ENCODE measurements at regions not wholly inside any gene's neighbourhood (a gene's known extent, or its start where the extent isn't known, plus 50 kb on each side); places are given as distances from the start of the nearest gene placed in this dataset.

GRCh38 chr2:201953396-201953795 is 80.3 kb upstream of the FZD7 start:
- TF ChIP-seq, protein P1, sequence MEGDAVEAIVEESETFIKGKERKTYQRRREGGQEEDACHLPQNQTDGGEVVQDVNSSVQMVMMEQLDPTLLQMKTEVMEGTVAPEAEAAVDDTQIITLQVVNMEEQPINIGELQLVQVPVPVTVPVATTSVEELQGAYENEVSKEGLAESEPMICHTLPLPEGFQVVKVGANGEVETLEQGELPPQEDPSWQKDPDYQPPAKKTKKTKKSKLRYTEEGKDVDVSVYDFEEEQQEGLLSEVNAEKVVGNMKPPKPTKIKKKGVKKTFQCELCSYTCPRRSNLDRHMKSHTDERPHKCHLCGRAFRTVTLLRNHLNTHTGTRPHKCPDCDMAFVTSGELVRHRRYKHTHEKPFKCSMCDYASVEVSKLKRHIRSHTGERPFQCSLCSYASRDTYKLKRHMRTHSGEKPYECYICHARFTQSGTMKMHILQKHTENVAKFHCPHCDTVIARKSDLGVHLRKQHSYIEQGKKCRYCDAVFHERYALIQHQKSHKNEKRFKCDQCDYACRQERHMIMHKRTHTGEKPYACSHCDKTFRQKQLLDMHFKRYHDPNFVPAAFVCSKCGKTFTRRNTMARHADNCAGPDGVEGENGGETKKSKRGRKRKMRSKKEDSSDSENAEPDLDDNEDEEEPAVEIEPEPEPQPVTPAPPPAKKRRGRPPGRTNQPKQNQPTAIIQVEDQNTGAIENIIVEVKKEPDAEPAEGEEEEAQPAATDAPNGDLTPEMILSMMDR (IDR thresholded peaks at IDR 0.05; ENCODE audit: unreplicated experiment in 3 of 3), result no peak
- H3K27me3 Mint-ChIP-seq (ENCODE audit: low read depth), result peaks cover 28% of the 10 kb centered on the region
- no peak overlapping the region for H3K27ac Mint-ChIP-seq
- peaks cover 36% of the 10 kb centered on the region for H3K4me1 Mint-ChIP-seq
- no peaks in the 10 kb centered on the region for H3K9me3 Mint-ChIP-seq
- no peaks in the 10 kb centered on the region for H3K36me3 Mint-ChIP-seq (ENCODE audit: low read depth)
- H3K4me3 Mint-ChIP-seq, result no peak overlapping the region

- Mint-ChIP-seq H3K27ac (no peak overlapping the region), H3K36me3 (ENCODE audit: low read depth) (no peaks in the 10 kb centered on the region), H3K4me3 (no peak overlapping the region), H3K9me3 (no peaks in the 10 kb centered on the region), H3K4me1 (peaks cover 36% of the 10 kb centered on the region), H3K27me3 (ENCODE audit: low read depth) (peaks cover 25% of the 10 kb centered on the region)
- TF ChIP-seq, protein P1 (IDR thresholded peaks at IDR 0.05; ENCODE audit: unreplicated experiment in 3 of 3), result no peak
These were observed 79.8 kb upstream of the FZD7 start for GRCh38 chr2:201953880-201954279.

GRCh38 chr2:201955231-201955630 is 78.4 kb upstream of the FZD7 start:
- H3K9me3 Mint-ChIP-seq, result no peaks in the 10 kb centered on the region
- H3K36me3 Mint-ChIP-seq (ENCODE audit: low read depth), result no peaks in the 10 kb centered on the region
- TF ChIP-seq, protein P1 (IDR thresholded peaks at IDR 0.05; ENCODE audit: unreplicated experiment in 3 of 3), result no peak
- no peak overlapping the region for H3K4me3 Mint-ChIP-seq
- H3K27ac Mint-ChIP-seq, result no peak overlapping the region
- peaks cover 20% of the 10 kb centered on the region for H3K27me3 Mint-ChIP-seq (ENCODE audit: low read depth)
- peaks cover 28% of the 10 kb centered on the region for H3K4me1 Mint-ChIP-seq

GRCh38 chr2:201955702-201956141 is 77.9 kb upstream of the FZD7 start:
- Mint-ChIP-seq H3K4me3 (no peak overlapping the region), H3K4me1 (peaks cover 28% of the 10 kb centered on the region), H3K9me3 (no peaks in the 10 kb centered on the region), H3K27ac (no peak overlapping the region), H3K36me3 (ENCODE audit: low read depth) (no peaks in the 10 kb centered on the region), H3K27me3 (ENCODE audit: low read depth) (peaks cover 20% of the 10 kb centered on the region)
- TF ChIP-seq, protein P1 (IDR thresholded peaks at IDR 0.05; ENCODE audit: unreplicated experiment in 3 of 3), result no peak

DNA sequence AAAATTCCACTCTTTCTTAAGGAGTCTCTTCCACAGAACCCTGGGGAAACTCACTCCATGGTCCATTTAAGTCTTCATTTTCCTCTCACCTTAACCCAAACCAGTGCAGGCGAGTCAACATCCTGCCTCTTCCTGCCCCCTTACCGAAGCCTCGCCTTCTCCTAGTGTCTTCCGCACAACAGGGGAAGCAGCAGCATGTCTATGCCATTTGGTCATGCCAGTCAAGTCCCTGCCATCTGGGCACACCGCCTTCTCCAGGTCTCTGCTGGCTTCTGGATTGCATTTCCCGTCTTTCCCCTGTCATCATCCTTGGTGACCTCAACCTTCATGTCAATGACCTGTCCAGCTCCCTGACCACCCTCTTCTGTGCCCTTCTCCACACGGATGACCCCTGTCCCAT is 77.3 kb upstream of the FZD7 start:
- Mint-ChIP-seq H3K4me3 (no peak overlapping the region), H3K27me3 (ENCODE audit: low read depth) (peaks cover 20% of the 10 kb centered on the region), H3K9me3 (no peaks in the 10 kb centered on the region), H3K36me3 (ENCODE audit: low read depth) (no peaks in the 10 kb centered on the region), H3K4me1 (peaks cover 28% of the 10 kb centered on the region), H3K27ac (no peak overlapping the region)
- TF ChIP-seq, protein P1 (IDR thresholded peaks at IDR 0.05; ENCODE audit: unreplicated experiment in 3 of 3), result no peak

GRCh38 chr2:201957091-201957490 is 76.6 kb upstream of the FZD7 start:
- Mint-ChIP-seq H3K4me3 (no peak overlapping the region), H3K27ac (no peak overlapping the region), H3K4me1 (peaks cover 27% of the 10 kb centered on the region), H3K27me3 (ENCODE audit: low read depth) (peaks cover 20% of the 10 kb centered on the region), H3K36me3 (ENCODE audit: low read depth) (no peaks in the 10 kb centered on the region), H3K9me3 (no peaks in the 10 kb centered on the region)
- TF ChIP-seq, protein P1 (IDR thresholded peaks at IDR 0.05; ENCODE audit: unreplicated experiment in 3 of 3), result no peak

Measured in nephron (organoid).